HG03135 (cell line): ENCODE measurements at regions not wholly inside any gene's neighbourhood (a gene's known extent, or its start where the extent isn't known, plus 50 kb on each side); places are given as distances from the start of the nearest gene placed in this dataset.

ENCODE experiments used
- ATAC-seq: cut with Tn5 transposase; IDR thresholded peaks from one replicate; pipeline ENCODE4 v1.9.1; 2021; ENCODE audit warnings: mild to moderate bottlenecking, moderate library complexity; ENCODE audit not compliant: unreplicated experiment

GRCh38 chr6:44603044-44603686, 215.7 kb downstream of the CDC5L start:
- ATAC-seq, result no peak

GRCh38 chr6:44606504-44606903, 219.0 kb downstream of the CDC5L start:
- no peak for ATAC-seq

- no peak for ATAC-seq
Measured at GRCh38 chr6:44606976-44607375, 219.5 kb downstream of the CDC5L start.

- ATAC-seq, result no peak
Measured at GRCh38 chr6:44608175-44608574, 220.7 kb downstream of the CDC5L start.

GRCh38 chr6:44609051-44609612, 221.6 kb downstream of the CDC5L start:
- ATAC-seq, result no peak

GRCh38 chr6:44614396-44614795, 226.9 kb downstream of the CDC5L start:
- no peak for ATAC-seq

GRCh38 chr6:44615621-44616020, 228.1 kb downstream of the CDC5L start:
- ATAC-seq, result no peak

GRCh38 chr6:44617416-44617815, 229.9 kb downstream of the CDC5L start:
- ATAC-seq, result no peak

- no peak for ATAC-seq
Measured at GRCh38 chr6:44618371-44618770, 230.9 kb downstream of the CDC5L start.

- no peak for ATAC-seq
Measured at GRCh38 chr6:44620922-44621321, 233.4 kb downstream of the CDC5L start.

- no peak for ATAC-seq
Measured at GRCh38 chr6:44621846-44622245, 234.3 kb downstream of the CDC5L start.

- no peak for ATAC-seq
Measured at GRCh38 chr6:44622555-44622954, 235.0 kb downstream of the CDC5L start.

GRCh38 chr6:44622956-44623355, 235.4 kb downstream of the CDC5L start:
- ATAC-seq, result no peak

- ATAC-seq, result no peak
Measured at GRCh38 chr6:44624226-44624625, 236.7 kb downstream of the CDC5L start.

GRCh38 chr6:44624936-44625573, 237.5 kb downstream of the CDC5L start:
- no peak for ATAC-seq

GRCh38 chr6:44625996-44626395, 238.5 kb downstream of the CDC5L start:
- ATAC-seq, result no peak

- no peak for ATAC-seq
Measured at GRCh38 chr6:44626616-44627015, 239.1 kb downstream of the CDC5L start.

GRCh38 chr6:44627091-44627882, 239.8 kb downstream of the CDC5L start:
- ATAC-seq, result no peak

GRCh38 chr6:44627883-44628271, 240.4 kb downstream of the CDC5L start:
- no peak for ATAC-seq

GRCh38 chr6:44628347-44628746, 240.8 kb downstream of the CDC5L start:
- no peak for ATAC-seq

GRCh38 chr6:44629636-44630035, 242.1 kb downstream of the CDC5L start:
- ATAC-seq, result no peak
